ENCODE measurements at regions not wholly inside any gene's neighbourhood (a gene's known extent, or its start where the extent isn't known, plus 50 kb on each side); places are given as distances from the start of the nearest gene placed in this dataset.
"Not testable (repeated sequence)": the region's sequence is repeated elsewhere in the genome, so short reads cannot be mapped to it uniquely, and the experiment has no call there.

DNA sequence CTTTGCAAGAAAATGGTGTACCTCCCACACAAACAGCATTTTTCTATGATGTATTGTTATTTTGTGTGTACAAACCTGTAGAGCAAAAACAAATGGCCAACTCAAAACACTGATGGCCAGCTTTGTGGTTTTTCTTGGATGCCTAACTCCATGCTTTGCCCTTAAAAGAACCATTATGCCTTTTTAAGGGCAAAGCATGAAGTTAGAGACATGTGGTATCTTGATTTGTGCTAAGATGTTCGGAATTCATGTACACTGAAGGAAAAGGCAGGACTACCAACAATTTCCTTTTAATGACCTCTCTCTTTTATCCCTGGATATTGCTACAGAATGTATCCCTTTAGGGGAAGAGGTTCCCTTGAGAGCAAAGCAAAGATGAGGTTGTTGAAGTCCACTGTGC lies 273.6 kb downstream of the SCG2 start:
- DNase-seq (ENCODE audit: extremely low read depth in 1 of 11, low read depth in 9 of 11, low spot score in 4 of 11) = no peak

DNA sequence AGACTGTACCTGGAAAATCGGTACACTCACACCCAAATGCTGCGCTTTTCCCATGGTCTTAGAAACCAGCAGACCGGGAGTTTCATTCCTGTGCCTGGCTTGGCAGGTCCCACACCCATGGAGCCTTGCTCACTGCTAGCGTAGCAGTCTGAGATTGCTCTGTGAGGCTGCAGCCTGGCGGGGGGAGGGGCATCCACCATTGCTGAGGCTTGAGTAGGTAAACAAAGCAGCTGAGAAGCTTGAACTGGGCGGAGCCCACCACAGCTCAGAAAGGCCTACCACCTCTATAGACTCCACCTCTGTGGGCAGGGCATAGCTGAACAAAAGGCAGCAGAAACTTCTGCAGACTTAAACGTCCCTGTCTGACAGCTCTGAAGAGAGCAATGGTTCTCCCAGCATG lies 271.4 kb downstream of the SCG2 start:
- DNase-seq (ENCODE audit: extremely low read depth in 1 of 11, low read depth in 9 of 11, low spot score in 4 of 11) = not testable (repeated sequence)

DNA sequence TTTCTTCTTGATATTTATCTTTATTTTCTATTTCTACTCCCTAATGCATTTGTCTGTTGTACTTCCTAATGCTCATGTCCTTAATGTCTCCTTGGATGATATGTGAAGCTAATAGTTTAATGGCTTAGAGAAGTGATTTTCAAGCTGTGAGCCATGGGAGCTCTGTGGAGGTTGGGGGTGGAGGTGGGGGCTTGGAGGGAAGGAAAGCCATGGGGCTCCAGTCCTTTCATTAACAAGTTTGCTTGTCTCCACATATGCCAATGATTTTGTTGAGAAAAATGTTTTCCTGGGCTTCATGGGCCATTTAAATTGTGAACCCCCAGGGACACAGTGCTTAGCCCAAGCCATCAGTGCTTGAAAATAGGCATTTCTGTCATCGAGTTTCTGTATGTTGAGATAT lies 264.1 kb downstream of the SCG2 start:
- DNase-seq (ENCODE audit: extremely low read depth in 1 of 11, low read depth in 9 of 11, low spot score in 4 of 11) = no peak

- DNase-seq (ENCODE audit: extremely low read depth in 1 of 11, low read depth in 9 of 11, low spot score in 4 of 11) = no peak
Measured at GRCh38 chr2:223357076-223357475, 245.1 kb downstream of the SCG2 start.

DNA sequence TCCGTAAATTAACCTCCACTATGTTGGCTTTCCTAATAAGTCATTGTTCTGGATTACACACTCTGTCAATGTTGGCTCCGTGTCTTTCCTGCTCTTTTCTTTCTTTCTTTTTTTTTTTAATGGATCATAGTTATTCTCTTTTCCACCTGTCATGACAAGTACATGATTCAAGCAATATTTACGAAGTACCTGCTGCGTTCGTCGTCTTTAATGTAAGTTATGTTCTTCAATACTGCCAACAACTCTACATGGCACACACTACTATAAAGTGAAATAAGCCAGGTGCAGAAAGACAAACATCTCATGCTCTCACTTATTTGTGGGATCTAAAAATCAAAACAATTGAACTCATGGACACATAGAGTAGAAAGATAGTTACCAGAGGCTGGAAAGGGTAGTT lies 239.1 kb downstream of the SCG2 start:
- no peak for DNase-seq (ENCODE audit: extremely low read depth in 1 of 11, low read depth in 9 of 11, low spot score in 4 of 11)

GRCh38 chr2:223365158-223365679 lies 236.9 kb downstream of the SCG2 start:
- no peak for DNase-seq (ENCODE audit: extremely low read depth in 1 of 11, low read depth in 9 of 11, low spot score in 4 of 11)

DNA sequence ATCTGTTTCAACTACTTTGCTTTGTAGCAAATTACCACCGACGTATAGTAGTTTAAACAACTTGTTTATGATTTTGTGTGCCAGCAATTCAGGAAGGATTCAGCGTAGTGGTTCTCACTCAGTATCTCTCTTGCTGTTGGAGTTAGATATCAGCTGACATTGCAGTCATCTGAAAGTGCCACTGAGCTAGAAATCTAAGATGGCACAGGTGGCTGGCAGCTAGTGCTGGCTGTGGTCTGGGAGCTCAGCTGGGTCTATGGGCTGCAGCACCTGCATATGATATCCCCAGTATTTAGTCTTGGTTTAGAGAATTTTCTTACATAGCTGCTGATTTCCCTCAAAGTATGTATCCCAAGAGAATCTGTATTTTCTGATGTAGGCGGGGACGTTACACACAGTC lies 235.6 kb downstream of the SCG2 start:
- DNase-seq (ENCODE audit: extremely low read depth in 1 of 11, low read depth in 9 of 11, low spot score in 4 of 11) = no peak

- DNase-seq (ENCODE audit: extremely low read depth in 1 of 11, low read depth in 9 of 11, low spot score in 4 of 11) = no peak
Measured at GRCh38 chr2:223368481-223368880, 233.7 kb downstream of the SCG2 start.

DNA sequence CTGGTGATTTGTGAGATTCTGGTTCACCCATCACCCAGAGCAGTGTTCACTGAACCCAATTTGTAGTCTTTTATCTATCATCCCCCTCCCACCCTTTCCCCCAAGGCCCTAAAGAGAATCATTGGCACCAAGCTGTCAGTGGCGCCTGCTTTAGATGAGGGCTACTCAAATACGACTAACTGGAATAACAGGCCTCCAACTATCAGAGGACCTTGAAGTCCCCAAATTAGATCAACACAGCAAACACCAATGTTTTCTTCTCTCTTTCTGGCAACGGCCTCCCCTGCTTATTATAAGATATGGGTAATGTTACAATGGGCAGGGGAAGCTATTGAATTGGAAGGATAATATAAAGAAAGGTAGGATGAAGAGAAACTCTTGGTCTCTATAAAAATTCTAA lies 232.3 kb downstream of the SCG2 start:
- DNase-seq (ENCODE audit: extremely low read depth in 1 of 11, low read depth in 9 of 11, low spot score in 4 of 11) = no peak

- DNase-seq (ENCODE audit: extremely low read depth in 1 of 11, low read depth in 9 of 11, low spot score in 4 of 11) = no peak
Measured at GRCh38 chr2:223383315-223383714, 218.8 kb downstream of the SCG2 start.

DNA sequence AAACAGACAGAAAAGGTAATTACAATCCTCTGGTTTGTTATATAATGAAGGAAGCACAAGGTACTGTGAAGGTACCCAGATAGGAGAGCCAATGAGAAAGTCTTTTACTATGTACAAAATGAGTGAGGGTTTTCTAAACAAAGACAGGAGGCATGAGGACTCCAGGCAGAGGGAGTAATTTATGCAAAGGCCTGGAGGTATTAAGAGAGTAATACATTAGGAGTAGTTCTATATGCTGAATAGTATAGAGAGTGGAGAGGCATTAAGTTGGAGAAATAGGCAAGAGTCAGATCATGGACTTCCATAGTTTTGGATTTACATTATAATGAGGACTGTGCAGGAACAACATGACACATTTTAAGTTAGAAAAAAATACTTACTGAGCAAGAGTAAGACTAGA lies 216.0 kb downstream of the SCG2 start:
- DNase-seq (ENCODE audit: extremely low read depth in 1 of 11, low read depth in 9 of 11, low spot score in 4 of 11) = no peak

- no peak for DNase-seq (ENCODE audit: extremely low read depth in 1 of 11, low read depth in 9 of 11, low spot score in 4 of 11)
Measured at GRCh38 chr2:223386984-223387383, 215.2 kb downstream of the SCG2 start.

DNA sequence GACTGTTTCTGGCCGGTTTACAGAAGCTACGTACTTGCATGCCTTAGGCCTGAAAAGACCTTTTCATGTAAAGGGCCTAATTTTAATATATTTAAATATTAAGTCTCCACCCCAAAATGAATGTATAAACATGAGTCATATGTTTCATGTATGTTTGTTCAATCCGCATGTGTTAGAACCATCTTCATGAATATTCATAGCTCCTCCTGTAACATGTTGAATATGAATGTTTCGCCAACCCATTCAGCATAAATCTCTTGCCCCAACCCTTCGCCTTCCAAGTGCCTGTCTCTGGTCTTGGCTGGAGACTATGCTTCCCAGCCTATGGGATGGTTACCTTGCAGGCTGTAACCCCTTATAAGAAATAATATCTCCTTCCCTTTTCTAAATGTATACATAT lies 212.5 kb downstream of the SCG2 start:
- DNase-seq (ENCODE audit: extremely low read depth in 1 of 11, low read depth in 9 of 11, low spot score in 4 of 11) = no peak

GRCh38 chr2:223396993-223397392 lies 205.2 kb downstream of the SCG2 start:
- no peak for DNase-seq (ENCODE audit: extremely low read depth in 1 of 11, low read depth in 9 of 11, low spot score in 4 of 11)

DNA sequence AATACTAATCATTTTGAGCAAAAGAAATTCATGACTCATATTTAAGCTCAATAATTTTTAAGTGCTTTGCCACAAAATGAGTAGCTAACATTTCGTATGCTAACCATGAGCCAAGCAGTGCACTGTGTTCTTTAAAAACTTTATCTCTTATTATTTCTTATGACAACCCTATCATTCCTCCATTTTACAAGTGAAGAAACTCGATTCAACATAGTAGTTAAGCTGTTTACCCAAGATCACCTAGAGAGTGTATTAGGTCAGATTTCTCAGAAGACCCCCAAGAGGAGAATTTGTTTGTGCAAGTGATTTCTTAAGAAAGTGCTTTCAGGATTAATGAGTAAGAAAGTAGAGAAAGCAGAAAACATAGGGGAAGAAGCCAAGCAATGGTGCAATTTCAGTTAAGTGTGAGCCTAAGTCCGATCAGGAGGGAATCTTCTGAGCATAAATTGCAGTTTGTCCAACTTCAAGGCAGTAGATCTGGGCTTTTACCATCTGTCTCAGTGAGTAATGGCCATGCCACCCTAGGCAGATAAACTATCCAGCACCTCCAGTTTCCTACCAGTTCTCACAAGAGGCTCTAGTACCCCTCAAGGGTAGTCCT lies 202.7 kb downstream of the SCG2 start:
- DNase-seq (ENCODE audit: extremely low read depth in 1 of 11, low read depth in 9 of 11, low spot score in 4 of 11) = no peak

GRCh38 chr2:223404616-223405015 lies 197.5 kb downstream of the SCG2 start:
- DNase-seq (ENCODE audit: extremely low read depth in 1 of 11, low read depth in 9 of 11, low spot score in 4 of 11) = no peak

DNA sequence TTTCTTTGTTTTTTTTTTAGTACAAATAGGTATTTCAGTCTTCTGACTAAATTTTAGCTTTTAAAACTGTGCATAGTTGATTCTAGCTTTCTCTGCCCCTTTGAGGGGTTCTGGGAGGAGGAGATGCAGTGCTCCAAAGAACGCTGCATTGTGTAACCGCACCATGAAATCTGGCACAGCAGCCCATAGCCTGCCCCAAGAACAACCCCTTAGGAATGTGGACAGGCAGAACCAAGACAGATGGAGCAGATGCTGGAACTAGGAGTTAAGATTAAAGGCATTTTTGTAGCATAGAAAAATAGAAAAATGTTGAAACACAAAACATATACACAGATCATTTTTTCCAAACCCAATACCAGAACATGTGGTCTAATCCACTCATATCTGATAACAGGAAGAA lies 187.5 kb downstream of the SCG2 start:
- no peak for DNase-seq (ENCODE audit: extremely low read depth in 1 of 11, low read depth in 9 of 11, low spot score in 4 of 11)

DNA sequence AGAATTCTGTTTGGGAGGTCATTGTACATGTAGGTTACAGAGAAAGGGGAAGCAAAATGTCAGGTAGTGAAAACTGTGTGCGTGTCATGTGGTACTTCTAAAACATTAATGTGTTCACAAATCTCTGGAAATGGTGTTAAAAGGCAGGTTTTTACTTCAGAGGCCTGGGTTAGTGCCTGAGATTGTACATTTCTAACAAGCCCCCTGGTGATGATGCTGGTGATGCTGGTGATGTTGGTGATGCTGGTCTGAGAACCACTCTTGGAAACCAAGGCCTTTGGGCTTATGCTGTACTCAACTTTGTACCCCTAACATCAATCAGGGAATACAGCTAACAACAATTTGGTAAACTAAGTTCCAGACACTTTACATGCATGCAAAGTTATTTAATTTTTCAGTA lies 187.1 kb downstream of the SCG2 start:
- no peak for DNase-seq (ENCODE audit: extremely low read depth in 1 of 11, low read depth in 9 of 11, low spot score in 4 of 11)

DNA sequence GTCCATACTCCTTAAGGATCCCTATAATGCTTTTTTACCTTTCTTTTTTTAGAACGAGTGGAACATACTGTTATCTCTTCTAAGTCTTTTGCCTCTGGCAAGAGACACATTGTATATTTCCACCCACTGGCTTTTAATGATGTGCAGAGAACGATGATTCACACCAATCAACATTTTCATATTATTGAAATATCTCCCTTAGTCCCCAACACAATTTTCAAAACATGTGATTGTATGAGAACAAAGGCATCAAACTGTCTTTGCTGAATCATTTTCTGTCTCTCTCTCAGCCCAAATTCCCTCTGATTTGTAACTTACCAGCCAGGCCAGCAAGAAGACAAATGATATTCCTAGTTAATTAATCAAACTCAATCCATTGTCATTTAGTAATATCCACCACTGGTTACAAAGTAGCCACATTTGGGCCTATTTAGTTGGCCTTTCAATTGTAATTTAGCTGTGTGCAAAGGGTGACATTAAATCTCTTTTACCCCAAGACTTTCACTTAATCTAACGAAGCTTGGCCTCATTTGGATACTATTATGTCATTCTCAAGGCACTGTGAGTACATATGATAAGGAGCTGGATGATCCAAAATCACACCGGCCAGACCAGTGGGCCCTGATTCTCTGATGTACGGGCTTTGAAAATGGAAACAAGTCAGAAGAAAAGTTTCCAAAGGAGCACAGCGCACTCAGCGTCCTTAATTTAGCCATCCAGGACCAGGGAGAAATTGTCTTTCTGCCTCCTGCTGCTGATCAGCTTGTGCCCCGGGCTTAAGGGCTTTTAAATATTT lies 185.1 kb downstream of the SCG2 start:
- no peak for DNase-seq (ENCODE audit: extremely low read depth in 1 of 11, low read depth in 9 of 11, low spot score in 4 of 11)

DNA sequence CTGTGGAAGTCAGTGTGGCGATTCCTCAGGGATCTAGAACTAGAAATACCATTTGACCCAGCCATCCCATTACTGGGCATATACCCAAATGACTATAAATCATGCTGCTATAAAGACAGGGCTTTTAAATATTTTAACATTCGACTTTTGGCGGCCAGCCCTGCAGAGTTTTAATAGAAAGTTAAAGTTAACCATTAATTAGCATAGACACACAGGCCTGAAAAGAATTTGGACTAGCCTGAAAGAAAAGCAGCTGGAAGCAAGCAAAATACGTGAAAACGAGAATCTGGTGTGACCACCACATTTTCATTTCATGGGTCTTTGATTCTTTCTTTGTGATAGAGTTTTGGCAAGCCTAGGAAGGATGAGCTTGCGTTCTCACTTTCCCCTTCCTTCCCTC lies 184.0 kb downstream of the SCG2 start:
- DNase-seq (ENCODE audit: extremely low read depth in 1 of 11, low read depth in 9 of 11, low spot score in 4 of 11) = peak in 1 of 11 donors; percentile 32

Data from renal cortex interstitium (tissue), 11 donors.